K562 (cell line): ENCODE measurements at regions not wholly inside any gene's neighbourhood (a gene's known extent, or its start where the extent isn't known, plus 50 kb on each side); places are given as distances from the start of the nearest gene placed in this dataset.

ENCODE experiments used
- ADNP ChIP-seq: fragments of 200-800 bp; sonication (Bioruptor generic); IDR thresholded peaks from 2 replicates; pipeline ENCODE4 v1.6.1; 2016; ENCODE audit warnings: missing genetic modification characterization, missing compliant biosample characterization
- ARID1B ChIP-seq: fragments of 450-650 bp; IDR thresholded peaks from 2 replicates; pipeline ENCODE4 v1.6.1; 2016; ENCODE audit warnings: antibody characterized with exemption, mild to moderate bottlenecking, inconsistent platforms
- ATF6 ChIP-seq: sonication (generic); formaldehyde crosslinking; IDR thresholded peaks from 2 replicates; pipeline ENCODE4 v1.4.0; 2020; ENCODE audit warnings: mild to moderate bottlenecking, missing genetic modification reagents
- BCL6 ChIP-seq: fragments of 250-450 bp; sonication (Bioruptor Pico); IDR thresholded peaks from 2 replicates; pipeline ENCODE4 v1.4.0; 2020
- CHD4 ChIP-seq: fragments of 200-600 bp; sonication (generic); IDR thresholded peaks from 3 replicates; pipeline ENCODE4 v1.6.1; 2012; ENCODE audit warnings: low read depth, mild to moderate bottlenecking, mixed read lengths, low read length, inconsistent platforms; ENCODE audit not compliant: insufficient read depth, insufficient replicate concordance, poor library complexity, severe bottlenecking
- EGR1 ChIP-seq: fragments of 450-650 bp; conservative IDR thresholded peaks from 2 replicates; pipeline ENCODE4 v1.6.1; 2017; ENCODE audit warnings: mild to moderate bottlenecking
- ETV1 ChIP-seq: fragments of 450-650 bp; conservative IDR thresholded peaks from 2 replicates; pipeline ENCODE4 v1.6.1; 2016; ENCODE audit warnings: missing genetic modification characterization, control low read depth, low read depth, missing compliant biosample characterization
- FOS ChIP-seq: IDR thresholded peaks from 3 replicates; pipeline ENCODE4 v1.6.1; 2011; ENCODE audit not compliant: insufficient read length; ENCODE audit errors: extremely low read depth
- NBN ChIP-seq: fragments of 450-650 bp; IDR thresholded peaks from 2 replicates; pipeline ENCODE4 v1.6.1; 2016; ENCODE audit warnings: low read depth, mild to moderate bottlenecking
- NFE2L1 ChIP-seq: fragments of 450-650 bp; IDR thresholded peaks from 2 replicates; pipeline ENCODE4 v1.6.1; 2016; ENCODE audit warnings: missing genetic modification characterization, low read depth, mild to moderate bottlenecking, missing compliant biosample characterization, moderate library complexity, borderline replicate concordance
- NFYB ChIP-seq: IDR thresholded peaks from 2 replicates; pipeline ENCODE4 v1.6.1; 2011; ENCODE audit warnings: mild to moderate bottlenecking, moderate library complexity; ENCODE audit not compliant: insufficient read length; ENCODE audit errors: extremely low read depth
- POLR2G ChIP-seq: fragments of 200-400 bp; formaldehyde crosslinking; IDR thresholded peaks from 2 replicates; pipeline ENCODE4 v1.6.1; 2017; ENCODE audit warnings: low read depth, mild to moderate bottlenecking, antibody characterized with exemption, low read length, moderate library complexity
- POU5F1 ChIP-seq: fragments of 150-350 bp; IDR thresholded peaks from 2 replicates; pipeline ENCODE4 v1.6.1; 2014; ENCODE audit warnings: borderline replicate concordance, low read length, low read depth, mild to moderate bottlenecking; ENCODE audit not compliant: partially characterized antibody
- SAFB ChIP-seq: fragments of 200-400 bp; formaldehyde crosslinking; IDR thresholded peaks from 2 replicates; pipeline ENCODE4 v1.6.1; 2017; ENCODE audit warnings: low read depth, low read length, borderline replicate concordance
- SAFB2 ChIP-seq: fragments of 200-400 bp; formaldehyde crosslinking; IDR thresholded peaks from 2 replicates; pipeline ENCODE4 v1.6.1; 2018; ENCODE audit warnings: borderline replicate concordance, low read length, low read depth, moderate library complexity; ENCODE audit not compliant: severe bottlenecking
- SRSF7 ChIP-seq: fragments of 200-400 bp; formaldehyde crosslinking; optimal IDR thresholded peaks from 2 replicates; pipeline ENCODE3; 2017; ENCODE audit warnings: mild to moderate bottlenecking, low read depth, low read length
- TAF1 ChIP-seq: IDR thresholded peaks from 2 replicates; pipeline ENCODE4 v1.6.1; 2011; ENCODE audit warnings: mild to moderate bottlenecking, low read length, moderate library complexity; ENCODE audit not compliant: insufficient read depth, control insufficient read depth, severe bottlenecking; ENCODE audit errors: extremely low read depth
- THRB ChIP-seq: fragments of 450-650 bp; formaldehyde crosslinking; conservative IDR thresholded peaks from 2 replicates; pipeline ENCODE4 v1.4.0; 2022; ENCODE audit warnings: mild to moderate bottlenecking, missing genetic modification characterization
- XRCC3 ChIP-seq: fragments of 450-650 bp; IDR thresholded peaks from 2 replicates; pipeline ENCODE4 v1.6.1; 2017; ENCODE audit warnings: mild to moderate bottlenecking, moderate library complexity
- XRCC5 ChIP-seq: fragments of 200-400 bp; formaldehyde crosslinking; IDR thresholded peaks from 2 replicates; pipeline ENCODE4 v1.6.1; 2017; ENCODE audit warnings: low read depth, mild to moderate bottlenecking, low read length
- ZNF699 ChIP-seq: fragments of 250-450 bp; sonication (Bioruptor Pico); IDR thresholded peaks from 2 replicates; pipeline ENCODE4 v1.8.0; 2021; ENCODE audit warnings: mild to moderate bottlenecking, moderate library complexity; ENCODE audit not compliant: insufficient replicate concordance
- ZNF740 ChIP-seq, 3 experiments: fragments of 200-800 bp in 1 of 3; sonication (Bioruptor generic) in 1 of 3; sonication (generic) in 1 of 3; formaldehyde crosslinking in 1 of 3; IDR thresholded peaks; 2 replicates each; pipeline versions ENCODE4 v1.6.1 to v1.8.0; 2016 to 2022; ENCODE audit warnings: mild to moderate bottlenecking in 2 of 3, missing compliant biosample characterization in 2 of 3, missing genetic modification characterization in 2 of 3, missing genetic modification reagents in 1 of 3
- ZNF830 ChIP-seq: fragments of 250-450 bp; sonication (Bioruptor Pico); IDR thresholded peaks from 2 replicates; pipeline ENCODE4 v1.5.0; 2021; ENCODE audit warnings: mild to moderate bottlenecking

GRCh38 chr11:57913715-57914704 is 109.7 kb upstream of the OR9Q1 start (continued):
- TF ChIP-seq THRB (CRISPR knock-in tag), result no peak
- TF ChIP-seq CHD4, result no peak
- no peak for TF ChIP-seq SAFB2
- no peak for TF ChIP-seq TAF1
- no peak for TF ChIP-seq ZNF699
- peak; percentile 65 for TF ChIP-seq ETV1 (tag)
- peak; percentile 72 for TF ChIP-seq ARID1B
- TF ChIP-seq NBN, result no peak
- TF ChIP-seq ADNP (tag), result 0 out of 2 replicates have a peak, but pooled peaks have one; percentile 44
- TF ChIP-seq EGR1, result no peak
- no peak for TF ChIP-seq NFE2L1 (tag)
- no peak for TF ChIP-seq POLR2G
- TF ChIP-seq FOS, result no peak
- no peak for TF ChIP-seq BCL6 (CRISPR knock-in tag)
- no peak for TF ChIP-seq SRSF7
- TF ChIP-seq ZNF830 (CRISPR knock-in tag), result no peak
- no peak for TF ChIP-seq NFYB
- no peak for TF ChIP-seq SAFB
- no peak for TF ChIP-seq POU5F1
- no peak for TF ChIP-seq ATF6 (CRISPR knock-in tag)
- no peak for TF ChIP-seq ZNF740 (CRISPR knock-in tag; IDR thresholded peaks at IDR 0.05)
- TF ChIP-seq ZNF740 (tag; IDR thresholded peaks at IDR 0.05), result no peak; a peak in 1 of 4 replicates
- TF ChIP-seq XRCC5, result no peak
- no peak for TF ChIP-seq XRCC3
